GM12865 (cell line): ENCODE measurements at regions not wholly inside any gene's neighbourhood (a gene's known extent, or its start where the extent isn't known, plus 50 kb on each side); places are given as distances from the start of the nearest gene placed in this dataset.

ENCODE experiments used
- DNase-seq: peaks from one replicate; pipeline ENCODE4 v3.0.0; 2010; ENCODE audit warnings: low read depth
- H3K4me3 ChIP-seq: 2 replicates; pipeline ENCODE4 v1.5.1; 2011; ENCODE audit warnings: mild to moderate bottlenecking, low read depth, low read length, control low read depth
- CTCF ChIP-seq: IDR thresholded peaks from 2 replicates; pipeline ENCODE4 v1.5.1; 2011; ENCODE audit warnings: low read length, control low read depth, low read depth, inconsistent platforms; ENCODE audit not compliant: insufficient read depth; ENCODE audit errors: missing control alignments

DNA sequence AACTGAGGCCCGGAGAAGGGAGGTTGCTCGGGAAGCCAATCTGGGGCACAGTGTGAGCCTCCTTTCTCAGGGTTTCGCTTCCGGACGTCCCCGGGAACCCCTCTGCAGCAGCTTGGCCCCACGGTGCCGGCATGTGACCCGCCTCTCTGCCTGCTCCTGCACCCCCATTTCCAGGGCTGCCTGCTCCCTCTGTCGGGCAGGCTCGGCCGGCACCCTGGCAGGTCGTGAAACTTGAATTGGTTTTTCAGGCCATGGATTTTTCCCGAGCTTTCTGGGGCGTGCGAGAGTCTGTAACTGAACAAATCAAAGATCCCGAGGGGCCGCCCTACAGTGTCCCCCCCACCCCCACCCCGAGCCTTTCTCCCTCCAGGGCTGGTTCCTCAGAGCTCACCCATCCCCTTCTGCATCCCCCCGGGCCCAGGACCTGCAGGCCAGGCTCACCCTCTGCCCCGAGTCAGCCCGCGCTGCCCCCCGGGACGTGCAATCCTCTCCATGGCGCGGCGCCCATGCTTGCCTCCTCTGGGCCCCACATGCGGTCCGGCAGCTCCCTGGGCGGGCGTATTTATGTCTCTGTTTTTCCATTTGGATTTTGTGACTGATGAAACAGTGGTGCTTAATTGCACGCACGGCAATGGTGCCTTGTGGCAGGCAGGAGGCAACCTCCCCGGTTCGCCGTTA, 58.1 kb downstream of the UNCX start:
- TF ChIP-seq CTCF: no peak
- no peak for DNase-seq
- no peak overlapping the region for H3K4me3 ChIP-seq

GRCh38 chr7:1291357-1291689, 58.7 kb downstream of the UNCX start:
- H3K4me3 ChIP-seq: no peak overlapping the region
- TF ChIP-seq CTCF: no peak
- no peak for DNase-seq

- no peak overlapping the region for H3K4me3 ChIP-seq
- TF ChIP-seq CTCF: no peak
- no peak for DNase-seq
Observed at GRCh38 chr7:1291845-1292765, 59.4 kb downstream of the UNCX start.

GRCh38 chr7:1292972-1293830, 60.5 kb downstream of the UNCX start:
- no peak for TF ChIP-seq CTCF
- H3K4me3 ChIP-seq: no peak overlapping the region
- DNase-seq: no peak

DNA sequence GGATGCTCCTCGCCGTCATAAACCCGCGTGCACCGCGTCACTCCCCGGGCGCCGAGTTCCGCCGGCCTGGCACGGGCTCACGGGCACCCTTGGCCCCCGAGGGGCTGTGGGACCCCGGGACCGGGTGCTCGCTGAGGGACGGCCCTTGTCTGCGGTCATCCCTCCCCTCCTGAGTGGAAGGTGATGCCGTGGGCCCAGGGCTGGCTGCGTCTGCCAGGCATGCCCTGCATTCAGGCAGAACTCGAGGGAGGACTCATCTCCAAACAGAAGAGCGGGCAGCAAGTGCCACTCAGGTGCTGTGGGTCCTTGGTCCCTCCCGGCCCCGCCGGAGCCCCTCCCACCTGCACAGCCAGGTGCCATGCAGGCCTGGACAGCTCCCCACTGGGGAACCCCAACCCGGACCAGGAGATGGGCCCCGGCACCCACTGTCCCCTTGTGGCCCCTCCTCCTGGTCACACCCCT, 61.3 kb downstream of the UNCX start:
- TF ChIP-seq CTCF: no peak
- H3K4me3 ChIP-seq: no peak overlapping the region
- DNase-seq: no peak

DNA sequence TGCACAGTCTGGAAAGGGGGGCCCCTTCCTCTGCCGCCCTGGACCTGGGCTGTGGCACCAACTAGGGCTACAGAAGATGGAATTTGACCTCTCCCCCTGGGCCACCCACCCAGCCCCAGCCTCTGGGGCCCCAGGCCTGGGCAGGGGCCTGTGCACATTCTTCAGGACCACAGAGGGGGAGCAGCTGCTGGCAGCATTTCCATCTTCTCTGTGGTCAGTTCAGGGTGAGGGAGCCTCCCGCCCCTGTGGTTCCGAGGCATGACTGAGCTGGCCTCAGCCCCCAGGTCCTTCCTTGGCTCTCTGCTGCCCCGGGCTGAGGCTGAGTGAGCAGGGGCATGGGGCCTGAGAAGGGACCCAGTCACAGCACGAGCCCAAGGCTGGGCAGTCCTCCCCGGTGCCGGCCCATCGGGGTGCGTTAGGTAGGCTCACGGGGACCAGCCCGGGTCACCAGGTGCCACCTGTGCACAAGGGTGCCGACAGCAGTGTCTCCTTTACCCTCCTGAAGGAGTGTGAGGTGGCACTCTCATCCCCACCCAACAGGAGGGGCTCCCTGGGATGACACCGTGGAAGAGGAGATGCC, 63.2 kb downstream of the UNCX start:
- TF ChIP-seq CTCF: no peak
- no peak for DNase-seq
- H3K4me3 ChIP-seq: no peak overlapping the region
